Cerebellar cortex (tissue), 1 donor: ENCODE measurements at regions not wholly inside any gene's neighbourhood (a gene's known extent, or its start where the extent isn't known, plus 50 kb on each side); places are given as distances from the start of the nearest gene placed in this dataset.
A peak's percentile ranks its signal among the peaks of the same experiment; 100 is the strongest.
"Not testable (repeated sequence)": the region's sequence is repeated elsewhere in the genome, so short reads cannot be mapped to it uniquely, and the experiment has no call there.

ENCODE experiments used
- DNase-seq: peaks from one replicate; pipeline ENCODE4 v3.0.0-alpha.2; 2015; ENCODE audit warnings: low spot score

- DNase-seq = no peak
Measured at GRCh38 chr12:20128928-20129327, 239.4 kb upstream of the PDE3A start.

GRCh38 chr12:20132818-20133217 lies 235.5 kb upstream of the PDE3A start:
- no peak for DNase-seq

GRCh38 chr12:20134652-20135051 lies 233.7 kb upstream of the PDE3A start:
- DNase-seq = no peak

- no peak for DNase-seq
Measured at GRCh38 chr12:20140751-20141150, 227.6 kb upstream of the PDE3A start.

- DNase-seq = no peak
Measured at GRCh38 chr12:20142316-20142715, 226.0 kb upstream of the PDE3A start.

- DNase-seq = peak; percentile 6
Measured at GRCh38 chr12:20142956-20143355, 225.4 kb upstream of the PDE3A start.

GRCh38 chr12:20144341-20144740 lies 224.0 kb upstream of the PDE3A start:
- DNase-seq = no peak

- DNase-seq = no peak
Measured at GRCh38 chr12:20148241-20148640, 220.1 kb upstream of the PDE3A start.

GRCh38 chr12:20150835-20151422 lies 217.4 kb upstream of the PDE3A start:
- no peak for DNase-seq

- DNase-seq = no peak
Measured at GRCh38 chr12:20154052-20154451, 214.3 kb upstream of the PDE3A start.

GRCh38 chr12:20155374-20155773 lies 213.0 kb upstream of the PDE3A start:
- DNase-seq = no peak

GRCh38 chr12:20160899-20161298 lies 207.4 kb upstream of the PDE3A start:
- DNase-seq = not testable (repeated sequence)

- no peak for DNase-seq
Measured at GRCh38 chr12:20174528-20175175, 193.7 kb upstream of the PDE3A start.

GRCh38 chr12:20175704-20176388 lies 192.5 kb upstream of the PDE3A start:
- DNase-seq = no peak

- DNase-seq = no peak
Measured at GRCh38 chr12:20181416-20182180, 186.7 kb upstream of the PDE3A start.

- no peak for DNase-seq
Measured at GRCh38 chr12:20183563-20183962, 184.8 kb upstream of the PDE3A start.

- no peak for DNase-seq
Measured at GRCh38 chr12:20184514-20184913, 183.8 kb upstream of the PDE3A start.

GRCh38 chr12:20187456-20187855 lies 180.9 kb upstream of the PDE3A start:
- no peak for DNase-seq

GRCh38 chr12:20188930-20189653 lies 179.2 kb upstream of the PDE3A start:
- DNase-seq = no peak

GRCh38 chr12:20189767-20190166 lies 178.6 kb upstream of the PDE3A start:
- DNase-seq = no peak

- DNase-seq = no peak
Measured at GRCh38 chr12:20194171-20194570, 174.2 kb upstream of the PDE3A start.

- DNase-seq = no peak
Measured at GRCh38 chr12:20196767-20197166, 171.6 kb upstream of the PDE3A start.
